GM06990 (cell line): ENCODE measurements at regions not wholly inside any gene's neighbourhood (a gene's known extent, or its start where the extent isn't known, plus 50 kb on each side); places are given as distances from the start of the nearest gene placed in this dataset.

ENCODE experiments used
- DNase-seq: peaks from one replicate; pipeline ENCODE4 v3.0.0-alpha.2; 2011; ENCODE audit not compliant: insufficient read length; ENCODE audit errors: extremely low read depth
- H3K27me3 ChIP-seq: replicated peaks from 2 replicates; pipeline ENCODE4 v1.6.0; 2011; ENCODE audit warnings: low read length; ENCODE audit not compliant: control insufficient read depth, insufficient read depth
- H3K36me3 ChIP-seq: 2 replicates; pipeline ENCODE4 v1.5.1; 2011; ENCODE audit warnings: low read length; ENCODE audit not compliant: control insufficient read depth, insufficient read depth
- H3K4me3 ChIP-seq: replicated peaks from 2 replicates; pipeline ENCODE4 v1.5.1; 2011; ENCODE audit warnings: low read depth, mild to moderate bottlenecking, control low read depth, low read length
- CTCF ChIP-seq: IDR thresholded peaks from 2 replicates; pipeline ENCODE4 v1.5.1; 2011; ENCODE audit warnings: low read length, control low read depth, mild to moderate bottlenecking, inconsistent platforms; ENCODE audit not compliant: insufficient read depth, poor library complexity, severe bottlenecking

- Histone ChIP-seq H3K4me3 (no peak overlapping the region), H3K27me3 (no peaks in the 10 kb centered on the region; the same call in none of the 2 replicates), H3K36me3 (no peaks in the 10 kb centered on the region)
- no peak for DNase-seq
- TF ChIP-seq CTCF = no peak
These were observed 139.8 kb upstream of the SDK2 start for GRCh38 chr17:73783945-73784603.

- no peak for DNase-seq
- H3K27me3 ChIP-seq = no peaks in the 10 kb centered on the region; the same call in none of the 2 replicates
- no peaks in the 10 kb centered on the region for H3K36me3 ChIP-seq
These were observed 141.3 kb upstream of the SDK2 start for GRCh38 chr17:73785496-73785895.

GRCh38 chr17:73785958-73786743 lies 141.9 kb upstream of the SDK2 start:
- Histone ChIP-seq H3K36me3 (no peaks in the 10 kb centered on the region), H3K27me3 (no peaks in the 10 kb centered on the region; the same call in none of the 2 replicates), H3K4me3 (no peak overlapping the region)
- DNase-seq = no peak
- TF ChIP-seq CTCF = no peak

More at GRCh38 chr17:73785496-73785895, 141.3 kb upstream of the SDK2 start:
- no peak overlapping the region for H3K4me3 ChIP-seq
- TF ChIP-seq CTCF = no peak

GRCh38 chr17:73787076-73788059 lies 143.1 kb upstream of the SDK2 start:
- Histone ChIP-seq H3K4me3 (no peak overlapping the region), H3K27me3 (no peaks in the 10 kb centered on the region; the same call in none of the 2 replicates), H3K36me3 (no peaks in the 10 kb centered on the region)
- DNase-seq = no peak
- TF ChIP-seq CTCF = no peak

GRCh38 chr17:73788111-73788510 lies 143.9 kb upstream of the SDK2 start:
- TF ChIP-seq CTCF = no peak
- no peak for DNase-seq

More at GRCh38 chr17:73788111-73788510, 143.9 kb upstream of the SDK2 start:
- Histone ChIP-seq H3K4me3 (no peak overlapping the region), H3K36me3 (no peaks in the 10 kb centered on the region), H3K27me3 (no peaks in the 10 kb centered on the region; the same call in none of the 2 replicates)
